K562 (cell line): ENCODE measurements at regions not wholly inside any gene's neighbourhood (a gene's known extent, or its start where the extent isn't known, plus 50 kb on each side); places are given as distances from the start of the nearest gene placed in this dataset.
A peak's percentile ranks its signal among the peaks of the same experiment; 100 is the strongest.

ENCODE experiments used
- CHD4 ChIP-seq: fragments of 200-600 bp; sonication (generic); IDR thresholded peaks from 3 replicates; pipeline ENCODE4 v1.6.1; 2012; ENCODE audit warnings: low read depth, mild to moderate bottlenecking, mixed read lengths, low read length, inconsistent platforms; ENCODE audit not compliant: insufficient read depth, insufficient replicate concordance, poor library complexity, severe bottlenecking
- CTBP1 ChIP-seq: fragments of 450-650 bp; IDR thresholded peaks from 2 replicates; pipeline ENCODE4 v1.6.1; 2016; ENCODE audit warnings: borderline replicate concordance
- ELF4 ChIP-seq: fragments of 450-650 bp; formaldehyde crosslinking; IDR thresholded peaks from 2 replicates; pipeline ENCODE4 v1.4.0; 2022; ENCODE audit warnings: missing genetic modification characterization
- GTF2E2 ChIP-seq: fragments of 200-800 bp; sonication (Bioruptor generic); IDR thresholded peaks from 2 replicates; pipeline ENCODE4 v1.6.1; 2016; ENCODE audit warnings: missing genetic modification characterization, missing compliant biosample characterization
- MCM5 ChIP-seq: fragments of 450-650 bp; IDR thresholded peaks from 2 replicates; pipeline ENCODE4 v1.6.1; 2016; ENCODE audit warnings: low read depth
- MXI1 ChIP-seq: IDR thresholded peaks from 2 replicates; pipeline ENCODE4 v1.6.1; 2011; ENCODE audit warnings: low read depth, mild to moderate bottlenecking, improper control_type of control experiment, low read length
- POLR3G ChIP-seq: IDR thresholded peaks from 2 replicates; pipeline ENCODE4 v1.6.1; 2011; ENCODE audit not compliant: insufficient read length, insufficient replicate concordance; ENCODE audit errors: extremely low read depth
- SAP30 ChIP-seq: fragments of 200-600 bp; sonication (generic); IDR thresholded peaks from 2 replicates; pipeline ENCODE4 v1.6.1; 2012; ENCODE audit warnings: borderline replicate concordance, low read depth, mild to moderate bottlenecking, moderate library complexity, low read length, control low read depth, inconsistent platforms; ENCODE audit not compliant: insufficient read depth, poor library complexity, severe bottlenecking
- TAF1 ChIP-seq: IDR thresholded peaks from 2 replicates; pipeline ENCODE4 v1.6.1; 2011; ENCODE audit warnings: mild to moderate bottlenecking, low read length, moderate library complexity; ENCODE audit not compliant: insufficient read depth, control insufficient read depth, severe bottlenecking; ENCODE audit errors: extremely low read depth
- TAF7 ChIP-seq: fragments of 450-650 bp; IDR thresholded peaks from 2 replicates; pipeline ENCODE4 v1.6.1; 2016; ENCODE audit warnings: missing genetic modification characterization, missing compliant biosample characterization
- TAL1 ChIP-seq: fragments of 450-650 bp; IDR thresholded peaks from 2 replicates; pipeline ENCODE4 v1.6.1; 2016; ENCODE audit warnings: mild to moderate bottlenecking
- ZNF583 ChIP-seq: fragments of 250-450 bp; sonication (Bioruptor Pico); IDR thresholded peaks from 2 replicates; pipeline ENCODE4 v1.4.0; 2020
- TF ChIP-seq, protein P1 (sequence below), 2 experiments: fragments of 450-650 bp in 1 of 2; sonication (generic) in 1 of 2; formaldehyde crosslinking in 1 of 2; IDR thresholded peaks; 2 replicates each; pipeline versions ENCODE4 v1.7.1 to v1.9.0; 2016 to 2022; ENCODE audit warnings: inconsistent platforms in 1 of 2, mild to moderate bottlenecking in 1 of 2, missing genetic modification reagents in 1 of 2
- TF ChIP-seq, protein P2 (sequence below): fragments of 450-650 bp; IDR thresholded peaks from 2 replicates; pipeline ENCODE4 v1.7.0; 2016; ENCODE audit warnings: borderline replicate concordance

DNA sequence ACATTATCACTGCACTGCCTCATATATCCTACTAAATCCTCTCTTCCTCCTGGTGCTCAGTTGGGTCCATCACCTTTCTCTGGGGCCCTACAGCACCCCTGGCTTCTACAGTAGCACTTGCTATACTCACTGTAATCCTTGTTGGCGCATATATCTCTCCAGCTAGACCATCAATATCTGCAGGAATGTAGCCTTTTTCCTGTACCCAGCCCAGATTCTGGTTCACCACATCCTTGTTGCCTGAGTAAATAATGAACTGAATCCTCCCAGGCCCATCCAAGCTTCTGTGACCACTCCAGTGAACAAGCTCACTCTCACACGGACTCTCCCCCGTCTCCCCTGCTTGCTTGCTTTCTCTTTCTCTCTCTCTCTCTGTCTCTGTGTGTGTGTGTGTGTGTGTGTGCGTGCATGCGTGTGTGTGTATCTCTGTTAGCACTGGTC, 62.5 kb upstream of the LIPC start (continued):
- TF ChIP-seq ELF4 (CRISPR knock-in tag) (no peak), TAF1 (no peak), MXI1 (no peak), ZNF583 (CRISPR knock-in tag) (no peak), GTF2E2 (tag) (no peak), TAL1 (no peak), CTBP1 (0 out of 2 replicates have a peak, but pooled peaks have one; percentile 13), MCM5 (no peak), TAF7 (tag) (no peak), CHD4 (no peak), POLR3G (no peak), SAP30 (no peak)
- TF ChIP-seq, protein P1, sequence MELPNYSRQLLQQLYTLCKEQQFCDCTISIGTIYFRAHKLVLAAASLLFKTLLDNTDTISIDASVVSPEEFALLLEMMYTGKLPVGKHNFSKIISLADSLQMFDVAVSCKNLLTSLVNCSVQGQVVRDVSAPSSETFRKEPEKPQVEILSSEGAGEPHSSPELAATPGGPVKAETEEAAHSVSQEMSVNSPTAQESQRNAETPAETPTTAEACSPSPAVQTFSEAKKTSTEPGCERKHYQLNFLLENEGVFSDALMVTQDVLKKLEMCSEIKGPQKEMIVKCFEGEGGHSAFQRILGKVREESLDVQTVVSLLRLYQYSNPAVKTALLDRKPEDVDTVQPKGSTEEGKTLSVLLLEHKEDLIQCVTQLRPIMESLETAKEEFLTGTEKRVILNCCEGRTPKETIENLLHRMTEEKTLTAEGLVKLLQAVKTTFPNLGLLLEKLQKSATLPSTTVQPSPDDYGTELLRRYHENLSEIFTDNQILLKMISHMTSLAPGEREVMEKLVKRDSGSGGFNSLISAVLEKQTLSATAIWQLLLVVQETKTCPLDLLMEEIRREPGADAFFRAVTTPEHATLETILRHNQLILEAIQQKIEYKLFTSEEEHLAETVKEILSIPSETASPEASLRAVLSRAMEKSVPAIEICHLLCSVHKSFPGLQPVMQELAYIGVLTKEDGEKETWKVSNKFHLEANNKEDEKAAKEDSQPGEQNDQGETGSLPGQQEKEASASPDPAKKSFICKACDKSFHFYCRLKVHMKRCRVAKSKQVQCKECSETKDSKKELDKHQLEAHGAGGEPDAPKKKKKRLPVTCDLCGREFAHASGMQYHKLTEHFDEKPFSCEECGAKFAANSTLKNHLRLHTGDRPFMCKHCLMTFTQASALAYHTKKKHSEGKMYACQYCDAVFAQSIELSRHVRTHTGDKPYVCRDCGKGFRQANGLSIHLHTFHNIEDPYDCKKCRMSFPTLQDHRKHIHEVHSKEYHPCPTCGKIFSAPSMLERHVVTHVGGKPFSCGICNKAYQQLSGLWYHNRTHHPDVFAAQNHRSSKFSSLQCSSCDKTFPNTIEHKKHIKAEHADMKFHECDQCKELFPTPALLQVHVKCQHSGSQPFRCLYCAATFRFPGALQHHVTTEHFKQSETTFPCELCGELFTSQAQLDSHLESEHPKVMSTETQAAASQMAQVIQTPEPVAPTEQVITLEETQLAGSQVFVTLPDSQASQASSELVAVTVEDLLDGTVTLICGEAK (IDR thresholded peaks at IDR 0.05), result no peak
- TF ChIP-seq, protein P1 (CRISPR knock-in tag; IDR thresholded peaks at IDR 0.05), result no peak
- TF ChIP-seq, protein P2, sequence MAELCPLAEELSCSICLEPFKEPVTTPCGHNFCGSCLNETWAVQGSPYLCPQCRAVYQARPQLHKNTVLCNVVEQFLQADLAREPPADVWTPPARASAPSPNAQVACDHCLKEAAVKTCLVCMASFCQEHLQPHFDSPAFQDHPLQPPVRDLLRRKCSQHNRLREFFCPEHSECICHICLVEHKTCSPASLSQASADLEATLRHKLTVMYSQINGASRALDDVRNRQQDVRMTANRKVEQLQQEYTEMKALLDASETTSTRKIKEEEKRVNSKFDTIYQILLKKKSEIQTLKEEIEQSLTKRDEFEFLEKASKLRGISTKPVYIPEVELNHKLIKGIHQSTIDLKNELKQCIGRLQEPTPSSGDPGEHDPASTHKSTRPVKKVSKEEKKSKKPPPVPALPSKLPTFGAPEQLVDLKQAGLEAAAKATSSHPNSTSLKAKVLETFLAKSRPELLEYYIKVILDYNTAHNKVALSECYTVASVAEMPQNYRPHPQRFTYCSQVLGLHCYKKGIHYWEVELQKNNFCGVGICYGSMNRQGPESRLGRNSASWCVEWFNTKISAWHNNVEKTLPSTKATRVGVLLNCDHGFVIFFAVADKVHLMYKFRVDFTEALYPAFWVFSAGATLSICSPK, result no peak
